Hematopoietic multipotent progenitor cell (in vitro differentiated cells): ENCODE measurements at regions not wholly inside any gene's neighbourhood (a gene's known extent, or its start where the extent isn't known, plus 50 kb on each side); places are given as distances from the start of the nearest gene placed in this dataset.

ENCODE experiments used
- DNase-seq, 3 donors: peaks; one replicate each; pipeline ENCODE4 v3.0.0-alpha.2; 2011 to 2015; ENCODE audit warnings: low read depth in 2 of 3, low spot score in 2 of 3

DNA sequence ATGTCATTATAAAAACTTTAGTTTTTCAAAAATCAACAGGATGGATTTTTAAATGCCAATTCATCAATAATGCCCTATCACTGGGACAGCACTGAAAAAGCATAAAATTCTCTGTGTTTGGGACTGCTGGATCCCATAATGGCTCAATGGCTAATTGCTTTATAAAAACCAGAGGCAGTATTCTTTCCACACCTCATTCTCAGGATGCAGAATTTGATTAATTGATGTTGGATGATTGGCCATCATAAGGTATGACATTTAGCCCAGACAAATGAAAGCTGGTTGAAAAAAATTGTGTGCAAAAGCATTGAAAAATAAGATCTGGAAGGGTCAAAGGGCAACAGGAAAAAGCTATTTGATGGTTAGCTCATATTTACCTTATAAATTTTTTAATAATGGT is 362.2 kb upstream of the SNX7 start:
- DNase-seq = no peak

DNA sequence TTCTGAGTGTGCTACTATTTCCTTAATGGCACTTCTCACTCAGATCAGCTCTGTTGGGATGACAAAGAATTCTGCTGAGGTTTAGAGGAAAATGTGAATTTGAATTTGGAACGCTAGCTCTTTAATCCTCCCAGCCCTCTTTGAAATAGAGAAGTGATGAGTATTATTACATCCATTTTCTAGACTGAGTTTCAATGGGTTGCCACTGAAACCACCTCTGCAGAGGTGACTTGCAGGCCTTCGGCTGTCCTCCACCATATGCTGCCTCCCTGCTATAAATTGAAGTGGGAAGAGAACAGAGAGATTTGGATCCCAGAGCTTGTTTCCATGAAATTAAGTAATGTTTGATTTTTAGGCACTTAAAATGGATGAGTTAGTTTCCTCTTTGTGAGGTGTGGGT is 363.2 kb upstream of the SNX7 start:
- DNase-seq = no peak

DNA sequence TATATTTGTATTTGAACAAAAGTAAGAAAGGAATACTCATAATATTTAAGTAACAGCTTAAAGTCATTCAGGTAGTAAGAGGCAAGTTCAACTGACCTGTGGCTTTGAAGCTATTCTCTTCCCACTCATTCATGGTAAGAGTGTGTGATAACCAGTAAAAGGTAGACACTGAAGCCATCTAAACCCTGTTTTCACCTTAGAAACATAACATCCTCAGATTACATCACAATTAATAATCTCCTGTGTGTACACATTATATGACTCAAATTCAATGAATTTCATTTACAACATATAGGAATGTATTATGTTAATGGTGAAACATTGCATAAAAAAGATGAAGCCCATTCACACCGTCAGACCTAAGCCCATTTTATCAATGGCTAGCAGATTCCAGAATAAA is 364.8 kb upstream of the SNX7 start:
- no peak for DNase-seq

DNA sequence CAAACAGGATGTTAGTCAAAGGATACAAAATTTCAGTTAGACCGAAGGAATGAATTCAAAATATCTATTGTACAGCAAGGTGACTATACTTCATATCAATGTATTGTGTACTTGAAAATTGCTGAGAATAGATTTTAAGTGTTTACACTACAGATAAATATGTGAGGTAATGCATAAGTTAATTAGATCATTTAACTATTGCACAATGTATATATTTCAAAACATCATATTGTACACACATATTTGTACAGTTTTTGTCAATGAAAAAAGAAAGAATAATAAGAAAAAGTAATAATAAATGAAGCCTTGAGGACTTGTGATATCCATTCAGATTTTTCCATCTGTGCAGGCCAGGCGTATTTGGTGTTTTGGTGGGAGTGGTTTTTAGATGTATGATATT is 367.4 kb upstream of the SNX7 start:
- DNase-seq = no peak

DNA sequence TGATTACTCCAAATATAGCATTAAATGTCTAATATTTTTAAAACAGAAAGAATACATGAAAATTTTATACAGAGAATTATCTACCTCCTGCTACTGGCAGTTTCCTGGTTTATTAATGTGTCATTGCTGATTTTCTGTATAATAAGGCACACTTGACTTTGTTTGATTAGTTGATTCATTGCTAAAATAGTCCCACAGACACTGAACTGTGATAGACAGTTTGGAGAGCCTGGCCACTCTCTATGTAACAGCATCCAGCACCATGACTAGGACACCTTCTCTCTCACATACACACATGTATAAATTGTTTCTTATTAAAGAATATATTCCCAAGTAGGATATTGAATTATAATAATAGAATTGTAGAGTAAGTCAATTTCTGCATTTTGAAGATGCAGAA is 368.5 kb upstream of the SNX7 start:
- DNase-seq = no peak

DNA sequence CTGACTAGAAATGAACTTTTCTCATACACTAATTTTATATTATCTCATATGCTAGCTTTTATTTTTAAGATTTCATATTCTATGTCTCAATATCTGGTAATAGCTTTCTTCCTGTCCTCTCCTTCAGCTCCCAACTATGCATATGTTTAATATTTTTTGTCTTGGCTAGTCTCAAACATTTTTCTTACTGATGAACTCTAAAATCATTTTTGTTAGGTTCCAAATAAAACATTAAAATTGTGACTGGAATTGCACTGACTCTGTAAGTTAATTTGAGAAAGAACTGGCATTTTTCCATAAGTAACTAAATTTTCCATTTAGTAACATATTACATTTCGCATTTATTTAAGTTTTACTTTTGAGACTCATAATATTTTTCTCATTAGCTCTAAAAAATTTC is 368.5 kb upstream of the DPYD start:
- no peak for DNase-seq

DNA sequence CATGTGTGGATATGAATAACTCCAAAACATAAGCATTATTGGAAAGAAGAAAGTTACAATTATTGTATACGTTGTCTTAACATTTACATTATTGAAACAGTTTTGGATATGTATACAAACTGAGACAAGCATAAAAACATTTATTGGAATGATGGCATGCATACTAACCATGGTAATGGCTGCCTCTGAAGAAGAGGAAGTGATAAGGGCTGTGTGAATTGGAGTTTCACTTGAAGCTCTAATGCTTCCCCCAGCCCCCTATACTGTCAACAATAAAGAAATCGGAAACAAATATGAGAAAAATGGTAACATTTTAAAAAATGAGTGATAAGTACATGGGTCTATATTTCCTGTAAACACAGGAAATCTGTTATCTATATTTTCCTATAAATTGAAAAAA is 367.7 kb upstream of the DPYD start:
- DNase-seq = no peak

DNA sequence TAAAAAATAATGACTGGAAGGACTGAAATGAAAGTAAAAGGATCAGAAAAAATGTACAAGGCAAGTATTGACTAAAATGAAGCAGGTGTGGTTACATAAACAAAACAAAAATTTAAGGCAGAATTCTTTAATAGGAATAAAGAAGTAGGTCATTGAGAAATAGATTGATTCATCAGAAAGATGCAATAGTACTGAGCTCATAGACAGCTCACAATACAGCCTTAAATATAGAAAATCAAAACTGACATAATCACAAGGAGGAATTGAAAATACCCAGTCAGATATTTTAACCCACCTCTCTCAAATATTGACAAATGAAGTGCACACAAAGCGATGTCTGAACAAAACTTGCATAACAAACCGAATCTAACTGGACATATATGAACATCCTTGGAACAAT is 366.8 kb upstream of the DPYD start:
- no peak for DNase-seq

DNA sequence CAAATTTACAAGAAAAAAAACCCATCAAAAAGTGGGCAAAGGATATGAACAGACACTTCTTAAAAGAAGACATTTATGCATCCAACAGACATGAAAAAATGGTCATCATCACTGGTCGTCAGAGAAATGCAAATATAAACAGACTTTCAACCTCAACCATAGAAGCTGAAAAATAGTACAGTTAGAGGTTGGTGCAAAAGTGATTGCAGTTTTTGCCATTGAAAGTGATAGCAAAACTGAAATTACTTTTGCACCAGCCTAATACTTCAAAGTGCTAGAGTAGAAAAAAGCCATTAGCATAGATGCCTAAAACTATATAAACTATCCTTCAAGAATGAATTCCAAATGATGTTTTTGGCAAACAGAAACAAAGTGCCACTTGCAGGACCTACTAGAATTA is 365.8 kb upstream of the DPYD start:
- no peak for DNase-seq

DNA sequence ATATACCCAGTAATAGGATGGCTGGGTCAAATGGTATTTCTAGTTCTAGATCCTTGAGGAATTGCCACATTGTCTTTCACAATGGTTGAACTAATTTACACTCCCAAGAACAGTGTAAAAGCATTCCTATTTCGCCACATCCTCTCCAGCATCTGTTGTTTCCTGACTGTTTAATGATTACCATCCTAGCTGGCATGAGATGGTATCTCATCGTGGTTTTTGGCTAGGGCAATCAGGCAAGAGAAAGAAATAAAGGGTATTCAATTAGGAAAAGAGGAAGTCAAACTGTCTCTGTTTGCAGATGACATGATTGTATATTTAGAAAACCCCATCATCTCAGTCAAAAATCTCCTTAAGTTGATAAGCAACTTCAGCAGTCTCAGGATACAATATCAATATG is 364.5 kb upstream of the DPYD start:
- peak in 2 of 3 donors; percentile 1 to 10 for DNase-seq

DNA sequence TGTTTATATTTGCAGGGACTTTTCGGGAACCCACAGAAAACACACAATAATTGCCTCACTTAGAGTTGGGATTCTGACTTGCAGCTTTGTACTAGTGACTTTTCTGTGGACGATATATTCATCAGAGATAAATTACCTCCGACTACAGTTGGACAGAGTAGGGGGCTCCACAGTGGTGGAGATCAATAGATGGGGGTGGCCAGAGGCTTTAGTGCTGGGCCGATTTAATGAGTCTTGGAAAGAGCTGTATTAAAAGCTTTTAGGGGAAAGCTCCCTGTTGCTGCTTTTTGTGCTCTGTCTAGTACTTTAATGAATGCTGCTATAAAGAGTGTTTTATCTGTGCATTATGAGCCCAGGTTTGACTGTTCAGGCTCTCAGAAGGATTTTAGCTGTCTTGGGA is 359.2 kb upstream of the DPYD start:
- no peak for DNase-seq

DNA sequence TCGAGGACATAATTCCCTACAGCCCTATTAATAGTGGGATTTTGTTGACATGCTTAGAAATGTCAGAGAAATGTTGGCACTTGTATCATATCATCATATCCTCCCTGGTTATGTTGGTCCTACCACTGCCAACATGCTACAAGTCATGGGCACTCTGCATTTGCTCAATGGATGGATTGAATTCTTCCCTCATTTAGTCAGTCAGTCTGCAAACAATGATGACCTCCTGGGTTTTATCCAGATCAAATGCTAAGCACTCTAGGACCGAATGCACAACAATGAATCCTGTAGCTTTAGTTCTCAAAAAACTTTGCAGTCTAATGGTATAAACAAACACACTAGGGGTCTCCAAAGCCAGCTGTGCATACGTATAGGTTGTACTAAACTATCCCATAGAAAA is 357.2 kb upstream of the DPYD start:
- no peak for DNase-seq

DNA sequence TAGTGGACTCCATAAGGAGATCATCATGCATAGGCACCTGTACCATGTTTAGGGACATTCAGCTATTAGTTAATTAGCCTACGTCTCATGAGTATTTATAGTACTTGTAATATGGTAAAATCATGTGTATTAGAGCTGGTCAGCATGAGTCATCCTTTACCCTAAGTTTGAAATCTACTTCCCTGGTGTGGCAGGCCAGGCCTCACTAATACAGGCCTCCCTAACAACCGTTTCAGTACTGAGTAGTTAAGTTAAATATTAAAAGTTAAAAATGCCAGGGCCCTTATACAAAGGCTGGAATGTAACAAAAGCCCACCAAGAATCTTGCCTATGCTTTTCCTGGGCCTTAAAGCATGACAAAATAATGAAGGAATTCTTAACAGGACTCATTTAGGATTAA is 356.3 kb upstream of the DPYD start:
- DNase-seq = no peak

DNA sequence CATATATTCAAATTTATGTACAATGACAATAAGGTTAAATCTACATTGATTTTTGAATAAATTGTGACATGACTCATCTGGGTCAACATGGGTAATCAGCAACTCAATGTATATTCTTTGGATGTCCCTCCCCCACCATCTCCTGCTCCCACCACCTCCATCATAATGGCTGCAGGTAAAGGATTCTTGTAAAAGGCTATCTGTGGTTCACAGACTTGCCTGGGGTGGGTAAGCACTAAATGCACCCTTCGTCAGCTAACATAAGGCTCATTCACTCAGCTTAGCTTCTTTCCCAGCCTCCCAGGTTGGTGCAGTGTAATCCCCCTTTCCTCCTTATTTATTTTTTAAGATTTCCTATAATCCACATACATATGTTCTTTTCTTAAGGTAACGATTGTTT is 355.7 kb upstream of the DPYD start:
- no peak for DNase-seq

DNA sequence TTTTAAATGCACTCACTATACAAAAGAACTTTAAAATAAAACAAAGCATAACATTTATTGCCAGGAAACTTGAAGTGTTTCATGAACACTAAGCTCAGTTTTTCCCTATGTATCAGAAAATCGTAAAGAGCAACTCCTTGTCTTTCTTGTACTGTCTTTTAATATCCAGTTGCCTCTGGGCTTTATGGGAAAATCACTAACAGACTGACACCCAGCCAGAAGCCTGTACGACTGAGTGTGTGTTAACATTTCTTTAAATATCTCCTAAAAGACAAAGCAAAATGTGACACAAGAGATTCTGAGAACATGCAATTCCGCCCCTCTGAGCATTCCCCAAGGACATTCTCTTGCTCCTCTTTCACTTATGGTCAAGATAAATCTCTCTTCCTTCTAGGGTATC is 347.5 kb upstream of the DPYD start:
- no peak for DNase-seq

DNA sequence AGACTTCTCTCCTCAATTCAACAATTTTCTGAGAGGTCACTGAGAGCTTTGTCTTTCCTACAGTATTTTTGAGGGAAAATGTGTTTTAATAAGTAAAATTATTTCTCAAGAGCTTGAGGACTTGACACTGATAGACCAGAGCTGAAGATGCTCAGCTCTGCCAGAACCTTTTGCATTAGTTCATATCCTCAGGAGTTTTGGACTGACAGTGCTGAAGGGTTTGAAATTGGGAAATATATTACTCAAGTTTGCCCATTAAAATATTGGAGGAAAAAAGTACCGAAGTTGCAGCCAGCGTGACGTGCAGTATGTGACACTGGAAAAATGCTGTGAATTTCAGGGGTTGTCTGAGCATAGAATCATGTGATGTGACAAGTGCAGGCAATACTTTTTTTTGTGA is 346.6 kb upstream of the DPYD start:
- DNase-seq = no peak

DNA sequence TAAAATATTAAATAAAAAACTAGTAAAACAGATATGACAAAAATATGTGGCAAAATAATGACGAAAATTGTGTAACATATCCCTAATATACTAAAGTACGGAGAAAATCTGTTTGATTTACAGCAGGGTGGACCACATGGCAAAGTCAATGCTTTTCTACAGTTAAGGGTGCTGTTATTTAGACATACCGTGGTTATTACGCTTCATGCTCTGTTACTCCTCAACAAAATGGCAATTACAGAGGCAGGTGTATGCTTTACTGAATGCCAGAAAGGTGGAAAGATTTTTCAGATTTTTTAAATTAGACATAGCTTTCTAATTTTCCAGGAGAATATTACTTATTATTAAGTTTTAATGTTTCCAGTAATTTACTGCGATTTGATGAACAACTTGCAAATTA is 343.9 kb upstream of the DPYD start:
- no peak for DNase-seq

DNA sequence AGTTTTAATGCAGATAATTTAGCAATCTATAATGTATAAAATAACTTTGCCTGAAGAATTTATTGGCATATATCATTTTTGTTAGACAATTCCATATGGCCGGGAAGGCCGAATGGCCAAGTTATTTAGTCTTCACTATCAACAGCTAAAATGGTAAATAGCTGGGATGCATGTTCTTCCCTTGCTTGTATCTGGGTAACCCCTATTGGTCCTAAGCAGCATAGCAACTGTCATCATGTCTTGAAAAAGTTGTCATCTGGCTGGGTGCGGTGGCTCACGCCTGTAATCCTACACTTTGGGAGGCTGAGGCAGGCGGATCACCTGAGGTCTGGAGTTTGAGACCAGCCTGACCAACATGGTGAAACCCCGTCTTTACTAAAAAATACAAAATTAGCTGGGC is 340.0 kb upstream of the DPYD start:
- no peak for DNase-seq

DNA sequence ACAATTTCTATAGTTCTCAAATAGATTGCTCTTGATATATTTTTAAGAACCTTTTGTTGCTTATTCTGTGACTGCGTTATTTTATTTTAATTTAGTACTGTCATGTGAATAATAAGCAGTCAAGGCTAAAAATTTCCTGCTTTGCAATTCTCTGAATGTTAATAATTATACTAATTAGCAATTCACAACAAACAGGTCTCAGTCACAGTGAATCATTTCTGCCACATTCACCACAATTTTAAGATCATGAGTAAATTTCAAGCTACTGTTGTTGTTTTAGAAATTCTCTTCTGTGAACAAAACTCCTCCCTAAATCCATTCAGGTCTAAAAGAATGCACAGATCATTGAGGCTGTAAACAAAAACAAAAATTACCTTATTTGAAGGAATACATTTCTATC is 339.6 kb upstream of the DPYD start:
- no peak for DNase-seq

DNA sequence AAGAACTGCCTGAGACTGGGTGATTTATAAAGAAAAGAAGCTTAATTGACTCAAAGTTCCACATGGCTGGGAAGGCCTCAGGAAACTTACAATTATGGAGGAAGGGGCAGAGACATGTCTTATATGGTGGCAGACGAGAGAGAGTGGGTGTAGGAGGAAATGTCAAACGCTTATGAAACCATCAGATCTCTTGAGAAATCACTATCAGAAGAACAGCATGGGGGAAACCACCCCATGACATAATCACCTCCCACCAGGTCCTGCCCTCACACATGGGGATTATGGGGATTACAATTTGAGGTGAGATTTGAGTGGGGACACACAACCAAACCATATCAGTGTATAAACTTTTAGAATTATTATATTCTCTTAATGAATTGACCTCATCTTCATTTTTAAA is 335.9 kb upstream of the DPYD start:
- no peak for DNase-seq

DNA sequence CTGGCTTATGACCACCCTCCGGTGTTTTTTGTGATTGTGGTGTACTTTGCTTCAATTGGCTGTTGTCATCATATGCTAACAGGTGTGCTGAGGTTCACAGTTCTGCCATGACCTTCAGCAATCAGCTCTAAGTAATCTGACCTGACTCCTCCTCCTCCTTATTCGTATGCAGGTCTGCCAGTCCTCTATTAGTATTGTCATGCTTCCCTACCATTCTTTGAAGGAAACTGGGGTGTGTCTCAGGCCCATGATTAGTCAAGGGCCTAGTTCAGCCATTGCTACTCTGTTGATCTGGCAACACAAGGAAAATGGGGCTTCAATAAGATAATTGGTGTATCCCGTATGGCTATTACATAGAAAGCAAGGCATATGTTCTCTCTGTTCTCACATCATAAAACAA is 332.3 kb upstream of the DPYD start:
- DNase-seq = no peak

DNA sequence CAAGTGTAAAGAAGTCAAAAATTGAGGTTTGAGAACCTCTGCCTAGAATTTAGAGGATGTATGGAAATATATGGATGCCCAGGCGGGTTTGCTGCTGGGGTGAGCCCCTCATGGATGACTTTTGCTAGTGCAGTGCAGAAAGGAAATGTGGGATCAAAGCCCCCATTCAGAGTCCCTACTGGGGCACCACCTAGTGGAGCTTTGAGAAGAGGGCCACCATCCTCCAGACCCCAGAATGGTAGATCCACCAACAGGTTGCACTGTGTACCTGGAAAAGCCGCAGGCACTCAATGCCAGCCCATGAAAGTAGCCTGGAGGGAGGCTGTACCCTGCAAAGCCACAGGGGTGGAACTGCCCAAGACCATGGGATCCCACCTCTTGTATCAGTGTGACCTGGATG is 330.7 kb upstream of the DPYD start:
- DNase-seq = no peak

DNA sequence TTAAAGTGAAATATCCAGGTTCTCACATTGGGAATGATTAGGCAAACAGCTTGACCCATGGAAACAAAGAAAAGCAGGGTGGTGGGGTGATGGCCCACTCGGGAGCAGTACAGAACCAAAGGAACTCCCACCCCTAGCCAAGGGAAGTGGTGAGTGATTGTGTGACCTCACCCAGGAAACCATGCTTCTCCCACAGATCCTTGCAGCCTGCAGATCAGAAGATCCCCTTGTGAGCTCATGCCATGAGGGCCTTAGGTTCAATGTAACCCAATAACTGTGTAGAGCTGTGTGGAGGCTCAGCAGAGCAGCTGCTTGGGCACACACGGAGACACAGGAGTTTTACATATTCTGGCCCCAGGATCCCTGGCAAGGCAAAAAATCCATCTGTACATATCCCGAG is 311.8 kb upstream of the DPYD start:
- DNase-seq = no peak

DNA sequence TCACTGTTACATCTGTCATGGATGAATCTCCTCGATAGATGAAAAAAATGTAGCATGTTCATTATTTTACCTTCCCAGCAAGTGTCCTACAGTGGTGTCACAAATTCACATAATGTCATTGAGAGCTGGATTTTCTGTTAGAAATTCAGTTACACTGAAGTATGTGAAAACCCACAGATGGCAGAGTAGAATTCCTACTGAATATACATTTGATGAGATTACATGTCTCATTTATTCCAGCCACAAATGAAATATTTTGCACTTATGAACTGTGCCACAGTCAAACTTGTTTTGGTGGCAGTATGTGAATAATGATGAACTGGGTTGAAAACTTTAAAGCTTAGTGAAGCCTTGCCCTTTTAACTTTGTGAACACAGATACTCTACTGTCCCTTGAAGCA is 301.9 kb upstream of the DPYD start:
- DNase-seq = no peak
